COLO668 (cell line): ENCODE measurements at regions not wholly inside any gene's neighbourhood (a gene's known extent, or its start where the extent isn't known, plus 50 kb on each side); places are given as distances from the start of the nearest gene placed in this dataset.
"Not testable (repeated sequence)": the region's sequence is repeated elsewhere in the genome, so short reads cannot be mapped to it uniquely, and the experiment has no call there.

Experiments used
- DNase-seq: peaks from one replicate; lab custom pipeline; 2025; ENCODE audit not compliant: unreplicated experiment; lab: John Stamatoyannopoulos, UW

- DNase-seq = no peak
These were observed 302.8 kb downstream of the FOXL1 start for GRCh38 chr16:86881118-86881510.

GRCh38 chr16:86881861-86882273, 303.5 kb downstream of the FOXL1 start:
- DNase-seq = no peak

GRCh38 chr16:86882586-86883280, 304.4 kb downstream of the FOXL1 start:
- no peak for DNase-seq

GRCh38 chr16:86883583-86884389, 305.4 kb downstream of the FOXL1 start:
- no peak for DNase-seq

GRCh38 chr16:86884390-86884650, 306.0 kb downstream of the FOXL1 start:
- no peak for DNase-seq

- DNase-seq = no peak
These were observed 306.8 kb downstream of the FOXL1 start for GRCh38 chr16:86885139-86885538.

GRCh38 chr16:86886651-86887050, 308.3 kb downstream of the FOXL1 start:
- DNase-seq = no peak

GRCh38 chr16:86887416-86887815, 309.1 kb downstream of the FOXL1 start:
- DNase-seq = no peak

GRCh38 chr16:86888231-86889053, 310.1 kb downstream of the FOXL1 start:
- DNase-seq = no peak

- not testable (repeated sequence) for DNase-seq
These were observed 310.7 kb downstream of the FOXL1 start for GRCh38 chr16:86889054-86889366.

GRCh38 chr16:86889974-86890373, 311.6 kb downstream of the FOXL1 start:
- DNase-seq = no peak

- DNase-seq = no peak
These were observed 312.8 kb downstream of the FOXL1 start for GRCh38 chr16:86891121-86891520.

GRCh38 chr16:86891631-86892030, 313.3 kb downstream of the FOXL1 start:
- DNase-seq = no peak

- DNase-seq = no peak
These were observed 314.2 kb downstream of the FOXL1 start for GRCh38 chr16:86892509-86892908.

GRCh38 chr16:86893506-86893905, 315.2 kb downstream of the FOXL1 start:
- DNase-seq = peak; percentile 58

GRCh38 chr16:86894029-86894567, 315.7 kb downstream of the FOXL1 start:
- DNase-seq = no peak

- no peak for DNase-seq
These were observed 316.6 kb downstream of the FOXL1 start for GRCh38 chr16:86894925-86895324.

GRCh38 chr16:86895606-86896005, 317.3 kb downstream of the FOXL1 start:
- DNase-seq = no peak

GRCh38 chr16:86896976-86897375, 318.6 kb downstream of the FOXL1 start:
- no peak for DNase-seq

- no peak for DNase-seq
These were observed 319.1 kb downstream of the FOXL1 start for GRCh38 chr16:86897486-86897885.

- no peak for DNase-seq
These were observed 320.0 kb downstream of the FOXL1 start for GRCh38 chr16:86898386-86898785.

GRCh38 chr16:86899151-86899550, 320.8 kb downstream of the FOXL1 start:
- no peak for DNase-seq
